ENCODE measurements at regions not wholly inside any gene's neighbourhood (a gene's known extent, or its start where the extent isn't known, plus 50 kb on each side); places are given as distances from the start of the nearest gene placed in this dataset.

- TF ChIP-seq, protein P1, sequence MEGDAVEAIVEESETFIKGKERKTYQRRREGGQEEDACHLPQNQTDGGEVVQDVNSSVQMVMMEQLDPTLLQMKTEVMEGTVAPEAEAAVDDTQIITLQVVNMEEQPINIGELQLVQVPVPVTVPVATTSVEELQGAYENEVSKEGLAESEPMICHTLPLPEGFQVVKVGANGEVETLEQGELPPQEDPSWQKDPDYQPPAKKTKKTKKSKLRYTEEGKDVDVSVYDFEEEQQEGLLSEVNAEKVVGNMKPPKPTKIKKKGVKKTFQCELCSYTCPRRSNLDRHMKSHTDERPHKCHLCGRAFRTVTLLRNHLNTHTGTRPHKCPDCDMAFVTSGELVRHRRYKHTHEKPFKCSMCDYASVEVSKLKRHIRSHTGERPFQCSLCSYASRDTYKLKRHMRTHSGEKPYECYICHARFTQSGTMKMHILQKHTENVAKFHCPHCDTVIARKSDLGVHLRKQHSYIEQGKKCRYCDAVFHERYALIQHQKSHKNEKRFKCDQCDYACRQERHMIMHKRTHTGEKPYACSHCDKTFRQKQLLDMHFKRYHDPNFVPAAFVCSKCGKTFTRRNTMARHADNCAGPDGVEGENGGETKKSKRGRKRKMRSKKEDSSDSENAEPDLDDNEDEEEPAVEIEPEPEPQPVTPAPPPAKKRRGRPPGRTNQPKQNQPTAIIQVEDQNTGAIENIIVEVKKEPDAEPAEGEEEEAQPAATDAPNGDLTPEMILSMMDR (conservative IDR thresholded peaks at IDR 0.05; ENCODE audit: low read length) = no peak
- TF ChIP-seq EZH2phosphoT487 (IDR thresholded peaks at IDR 0.05; ENCODE audit: borderline replicate concordance, low read depth, low read length) = no peak
Observed at GRCh38 chr18:41457765-41458326, 497.2 kb upstream of the PIK3C3 start.
